Chondrocyte (in vitro differentiated cells): ENCODE measurements at regions not wholly inside any gene's neighbourhood (a gene's known extent, or its start where the extent isn't known, plus 50 kb on each side); places are given as distances from the start of the nearest gene placed in this dataset.

ENCODE experiments used
- DNase-seq: peaks from one replicate; pipeline ENCODE4 v3.0.0; 2021; ENCODE audit warnings: mixed read lengths, low spot score
- H3K27ac Mint-ChIP-seq: one replicate; pipeline ENCODE4 v1.8.0; 2021; ENCODE audit warnings: mild to moderate bottlenecking, moderate library complexity, mixed read lengths; ENCODE audit not compliant: unreplicated experiment
- H3K27me3 Mint-ChIP-seq: 2 replicates; pipeline ENCODE4 v1.8.0; 2021; ENCODE audit warnings: low read depth, mixed read lengths
- H3K36me3 Mint-ChIP-seq: 2 replicates; pipeline ENCODE4 v1.8.0; 2021; ENCODE audit warnings: low read depth, mixed read lengths
- H3K4me1 Mint-ChIP-seq: 2 replicates; pipeline ENCODE4 v1.8.0; 2021; ENCODE audit warnings: low read depth, mild to moderate bottlenecking, mixed read lengths
- H3K4me3 Mint-ChIP-seq: one replicate; pipeline ENCODE4 v1.8.0; 2021; ENCODE audit warnings: mild to moderate bottlenecking, moderate library complexity, mixed read lengths; ENCODE audit not compliant: unreplicated experiment
- H3K9me3 Mint-ChIP-seq: 2 replicates; pipeline ENCODE4 v1.8.0; 2021; ENCODE audit warnings: low read depth, mixed read lengths
- TF ChIP-seq, protein P1 (sequence below): fragments of 200-600 bp; sonication (generic); IDR thresholded peaks from 2 replicates; pipeline ENCODE4 v1.5.0; 2021; ENCODE audit warnings: antibody characterized with exemption, mild to moderate bottlenecking, moderate library complexity

DNA sequence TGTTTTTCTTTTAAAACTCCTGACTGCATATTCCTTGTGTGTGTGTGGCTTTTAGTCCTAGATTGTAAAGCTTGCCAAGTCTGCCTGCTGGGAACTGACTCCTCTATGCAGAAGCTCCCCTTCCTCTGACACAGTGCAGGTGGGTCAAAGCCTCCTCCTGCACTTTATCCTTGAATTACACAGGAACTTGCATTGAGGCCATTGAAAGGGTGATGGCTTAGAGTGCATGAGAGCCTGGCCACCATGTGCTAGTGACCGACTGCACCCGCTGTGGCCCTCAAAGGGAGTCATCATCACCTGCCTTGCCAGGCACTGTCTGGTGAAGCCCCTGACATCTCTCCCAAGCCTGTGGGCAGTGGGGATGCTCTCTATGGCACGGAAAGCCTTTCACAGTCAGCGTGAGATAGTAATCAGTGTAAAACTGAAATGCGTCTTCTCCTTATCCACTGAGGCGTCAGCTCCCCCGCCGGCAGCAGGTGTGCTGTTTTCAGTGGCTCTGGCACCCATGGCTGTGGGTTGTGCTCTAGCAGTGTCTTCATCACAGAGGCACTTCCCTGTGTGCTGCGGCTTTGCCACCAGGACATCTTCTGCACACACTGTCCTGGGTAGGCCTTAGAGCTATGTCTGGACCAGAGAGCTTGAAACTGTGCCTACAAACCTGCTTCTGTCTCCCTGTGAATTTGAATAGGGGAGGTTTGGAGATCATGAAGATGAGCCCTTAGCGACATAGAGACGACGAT, 87.9 kb downstream of the THBS2 start:
- Mint-ChIP-seq H3K9me3 (peaks cover 7% of the 10 kb centered on the region), H3K4me3 (no peak overlapping the region), H3K36me3 (peaks cover 37% of the 10 kb centered on the region), H3K27ac (peak overlapping the region; percentile 87), H3K4me1 (peaks cover 75% of the 10 kb centered on the region), H3K27me3 (no peaks in the 10 kb centered on the region)
- DNase-seq = no peak
- TF ChIP-seq, protein P1, sequence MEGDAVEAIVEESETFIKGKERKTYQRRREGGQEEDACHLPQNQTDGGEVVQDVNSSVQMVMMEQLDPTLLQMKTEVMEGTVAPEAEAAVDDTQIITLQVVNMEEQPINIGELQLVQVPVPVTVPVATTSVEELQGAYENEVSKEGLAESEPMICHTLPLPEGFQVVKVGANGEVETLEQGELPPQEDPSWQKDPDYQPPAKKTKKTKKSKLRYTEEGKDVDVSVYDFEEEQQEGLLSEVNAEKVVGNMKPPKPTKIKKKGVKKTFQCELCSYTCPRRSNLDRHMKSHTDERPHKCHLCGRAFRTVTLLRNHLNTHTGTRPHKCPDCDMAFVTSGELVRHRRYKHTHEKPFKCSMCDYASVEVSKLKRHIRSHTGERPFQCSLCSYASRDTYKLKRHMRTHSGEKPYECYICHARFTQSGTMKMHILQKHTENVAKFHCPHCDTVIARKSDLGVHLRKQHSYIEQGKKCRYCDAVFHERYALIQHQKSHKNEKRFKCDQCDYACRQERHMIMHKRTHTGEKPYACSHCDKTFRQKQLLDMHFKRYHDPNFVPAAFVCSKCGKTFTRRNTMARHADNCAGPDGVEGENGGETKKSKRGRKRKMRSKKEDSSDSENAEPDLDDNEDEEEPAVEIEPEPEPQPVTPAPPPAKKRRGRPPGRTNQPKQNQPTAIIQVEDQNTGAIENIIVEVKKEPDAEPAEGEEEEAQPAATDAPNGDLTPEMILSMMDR = no peak

DNA sequence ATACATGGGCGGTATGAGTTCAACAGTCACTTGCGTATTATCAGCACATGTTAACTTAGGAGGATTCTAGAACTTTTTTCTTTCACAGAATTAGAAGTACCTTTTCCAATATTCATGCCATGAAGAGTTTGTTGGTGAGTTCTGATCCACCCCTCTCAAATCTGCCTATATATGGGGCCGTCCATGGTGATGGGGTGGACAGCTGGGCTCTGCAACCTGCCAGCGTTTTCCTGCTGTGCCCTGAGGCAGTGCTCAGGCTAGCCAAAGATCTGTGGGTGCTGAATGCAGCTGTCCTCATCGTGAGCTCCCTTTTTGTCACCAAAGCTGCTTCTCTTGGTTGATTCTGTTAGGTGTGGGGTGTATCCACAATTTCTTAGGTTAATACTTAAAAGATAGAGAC, 88.7 kb downstream of the THBS2 start:
- peaks cover 69% of the 10 kb centered on the region for H3K4me1 Mint-ChIP-seq
- H3K27ac Mint-ChIP-seq = peak overlapping the region; percentile 87
- H3K9me3 Mint-ChIP-seq = peaks cover 7% of the 10 kb centered on the region
- TF ChIP-seq, protein P1 = no peak
- peaks cover 33% of the 10 kb centered on the region for H3K36me3 Mint-ChIP-seq
- no peak for DNase-seq
- peak overlapping the region; percentile 35 for H3K4me3 Mint-ChIP-seq
- no peaks in the 10 kb centered on the region for H3K27me3 Mint-ChIP-seq

DNA sequence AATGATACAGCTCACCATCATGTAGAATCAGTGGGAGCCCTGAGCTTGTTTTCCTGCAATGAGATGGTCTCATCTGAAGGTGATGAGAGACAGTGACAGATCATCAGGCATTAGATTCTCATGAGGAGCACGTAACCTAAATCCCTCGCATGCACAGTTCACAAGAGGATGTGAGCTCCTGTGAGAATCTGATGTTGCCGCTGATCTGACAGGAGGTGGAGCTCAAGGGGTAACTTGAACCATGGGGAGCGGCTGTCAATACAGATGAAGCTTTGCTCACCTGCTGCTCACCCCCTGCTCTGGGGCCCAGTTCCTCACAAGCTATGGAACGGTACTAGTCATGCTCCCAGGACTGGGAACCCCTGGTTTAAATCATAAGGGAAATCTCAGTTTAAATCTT, 89.2 kb downstream of the THBS2 start:
- H3K27ac Mint-ChIP-seq = peak overlapping the region; percentile 87
- no peaks in the 10 kb centered on the region for H3K27me3 Mint-ChIP-seq
- peaks cover 7% of the 10 kb centered on the region for H3K9me3 Mint-ChIP-seq
- H3K4me1 Mint-ChIP-seq = peaks cover 71% of the 10 kb centered on the region
- TF ChIP-seq, protein P1 = no peak
- DNase-seq = no peak
- peaks cover 36% of the 10 kb centered on the region for H3K36me3 Mint-ChIP-seq
- no peak overlapping the region for H3K4me3 Mint-ChIP-seq

DNA sequence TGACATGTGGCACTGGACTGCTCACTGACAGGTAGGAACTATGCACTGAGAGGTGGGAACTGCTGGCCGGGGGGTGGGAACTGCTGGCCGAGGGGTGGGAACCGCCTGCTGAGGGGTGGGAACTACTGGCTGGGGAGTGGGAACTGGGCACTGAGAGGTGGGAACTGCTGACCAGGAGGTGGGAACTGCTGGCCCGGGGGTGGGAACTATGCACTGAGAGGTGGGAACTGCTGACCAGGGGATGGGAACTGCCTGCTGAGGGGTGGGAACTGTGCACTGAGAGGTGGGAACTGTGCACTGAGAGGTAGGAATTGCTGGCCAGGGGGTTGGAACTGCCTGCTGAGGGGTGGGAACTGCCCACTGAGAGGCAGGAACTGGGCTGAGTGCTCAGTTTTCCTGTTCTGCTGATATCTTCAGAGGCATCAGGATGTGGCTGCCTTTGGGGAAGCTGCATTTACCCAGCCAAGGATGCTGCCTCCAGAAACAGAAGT, 90.2 kb downstream of the THBS2 start:
- DNase-seq = no peak
- H3K4me3 Mint-ChIP-seq = peak overlapping the region; percentile 50
- peaks cover 70% of the 10 kb centered on the region for H3K4me1 Mint-ChIP-seq
- peak overlapping the region; percentile 96 for H3K27ac Mint-ChIP-seq
- TF ChIP-seq, protein P1 = no peak
- no peaks in the 10 kb centered on the region for H3K27me3 Mint-ChIP-seq
- peaks cover 7% of the 10 kb centered on the region for H3K9me3 Mint-ChIP-seq
- peaks cover 32% of the 10 kb centered on the region for H3K36me3 Mint-ChIP-seq

DNA sequence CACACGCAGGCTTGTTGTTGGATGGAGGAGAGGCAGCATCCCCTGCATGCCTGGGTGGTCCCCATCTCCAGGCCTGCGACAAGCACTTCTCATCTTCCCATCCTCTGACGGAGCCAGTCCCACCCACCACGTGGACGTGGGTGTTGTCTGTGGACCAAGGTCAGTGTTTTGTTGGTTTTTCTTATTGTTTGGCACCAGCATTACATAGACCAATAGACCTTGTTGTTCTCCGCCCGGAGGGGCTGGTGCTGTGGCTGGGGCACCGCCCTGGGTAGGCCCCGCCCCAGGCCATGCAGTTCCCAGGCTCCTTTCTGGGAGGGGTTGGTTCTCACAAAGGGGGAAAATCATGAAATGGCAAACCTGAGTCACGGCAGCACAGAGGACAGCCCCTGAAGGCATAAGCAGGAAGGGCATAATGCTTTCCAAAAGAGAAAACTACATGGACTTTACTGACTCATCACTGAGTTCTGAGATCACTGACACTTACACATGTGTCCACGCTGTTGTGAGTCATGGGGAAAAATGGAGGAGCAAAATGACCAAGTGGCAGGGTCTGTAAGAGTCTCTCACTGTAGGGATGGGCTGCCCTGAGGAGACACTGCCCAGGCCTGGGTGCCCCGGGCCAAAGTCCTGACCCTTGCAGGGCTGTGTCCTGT, 90.8 kb downstream of the THBS2 start:
- Mint-ChIP-seq H3K4me1 (peaks cover 71% of the 10 kb centered on the region), H3K27me3 (no peaks in the 10 kb centered on the region), H3K27ac (peak overlapping the region; percentile 96), H3K4me3 (peak overlapping the region; percentile 50), H3K9me3 (peaks cover 7% of the 10 kb centered on the region), H3K36me3 (peaks cover 29% of the 10 kb centered on the region)
- TF ChIP-seq, protein P1 = no peak
- no peak for DNase-seq
